CD4-positive, alpha-beta T cell treated with Interferon alpha-2 for 1 hour (primary cell): ENCODE measurements at regions not wholly inside any gene's neighbourhood (a gene's known extent, or its start where the extent isn't known, plus 50 kb on each side); places are given as distances from the start of the nearest gene placed in this dataset.
"Not testable (repeated sequence)": the region's sequence is repeated elsewhere in the genome, so short reads cannot be mapped to it uniquely, and the experiment has no call there.

Source experiments
- DNase-seq, 2 donors: peaks; one replicate each; pipeline ENCODE4 v3.0.0-alpha.2; 2020 to 2022

- DNase-seq, result no peak
These were observed 268.9 kb upstream of the HSFY2 start for GRCh38 chrY:19042306-19042958.

- no peak for DNase-seq
These were observed 253.1 kb upstream of the HSFY2 start for GRCh38 chrY:19026631-19027030.

DNA sequence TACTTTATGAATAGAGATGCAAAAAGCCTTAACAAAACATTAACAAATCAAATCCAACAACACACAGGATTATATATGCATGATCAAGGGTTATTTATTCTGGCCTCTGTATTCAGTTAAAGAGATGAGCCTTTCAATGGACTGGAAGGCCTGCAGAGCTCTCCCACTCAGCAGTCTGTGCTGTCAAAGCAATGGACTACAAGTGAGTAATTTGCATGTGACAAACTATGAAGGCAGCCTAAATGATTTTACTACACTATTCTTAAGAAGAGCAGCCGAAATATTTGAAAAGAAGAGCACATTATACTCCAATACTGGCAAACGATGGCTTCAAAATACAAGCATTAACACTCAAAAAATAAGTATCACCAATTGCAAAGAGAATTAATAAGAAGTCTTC lies 250.4 kb upstream of the HSFY2 start:
- DNase-seq, result no peak

DNA sequence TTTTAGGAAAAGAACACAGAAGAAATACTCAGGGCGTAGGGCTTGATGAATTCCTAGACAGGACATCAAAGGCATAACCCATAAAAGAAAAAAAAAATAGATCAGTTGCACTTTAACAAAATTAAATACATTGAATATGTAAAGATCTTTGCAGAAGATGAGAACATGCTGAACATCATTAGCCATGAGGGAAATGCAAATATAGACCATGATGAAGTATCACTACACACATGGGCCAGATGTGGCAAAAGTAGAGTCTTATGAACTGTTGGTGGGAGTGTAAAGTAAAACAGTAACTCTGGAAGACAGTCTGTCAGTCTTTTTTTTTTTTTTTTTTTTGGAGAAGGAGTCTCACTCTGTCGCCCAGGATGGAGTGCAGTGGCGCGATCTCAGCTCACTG lies 246.7 kb upstream of the HSFY2 start:
- DNase-seq, result no peak

GRCh38 chrY:19016990-19017389 lies 243.5 kb upstream of the HSFY2 start:
- DNase-seq, result no peak

- DNase-seq, result no peak
These were observed 242.3 kb upstream of the HSFY2 start for GRCh38 chrY:19015854-19016253.

GRCh38 chrY:19015213-19015612 lies 241.7 kb upstream of the HSFY2 start:
- no peak for DNase-seq

DNA sequence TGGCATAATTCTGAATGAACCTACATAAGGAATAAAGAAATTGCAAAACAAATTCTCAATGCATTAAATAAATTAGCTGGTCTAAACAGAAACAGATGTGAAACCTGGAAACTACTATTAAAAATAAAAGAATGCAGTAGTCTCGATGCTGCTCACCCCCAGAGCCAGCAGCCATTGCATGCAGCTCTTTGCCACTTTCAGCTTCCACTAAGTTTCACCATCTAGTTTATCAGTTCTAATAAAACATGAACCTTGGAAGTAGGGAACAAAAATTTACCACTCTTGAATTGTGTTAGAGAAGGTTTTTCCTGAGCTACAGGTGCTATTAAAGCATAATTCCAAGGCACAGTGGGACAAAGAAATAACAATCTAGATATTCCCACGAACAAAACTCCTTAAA lies 239.4 kb upstream of the HSFY2 start:
- no peak for DNase-seq

GRCh38 chrY:19011605-19012090 lies 238.1 kb upstream of the HSFY2 start:
- no peak for DNase-seq

DNA sequence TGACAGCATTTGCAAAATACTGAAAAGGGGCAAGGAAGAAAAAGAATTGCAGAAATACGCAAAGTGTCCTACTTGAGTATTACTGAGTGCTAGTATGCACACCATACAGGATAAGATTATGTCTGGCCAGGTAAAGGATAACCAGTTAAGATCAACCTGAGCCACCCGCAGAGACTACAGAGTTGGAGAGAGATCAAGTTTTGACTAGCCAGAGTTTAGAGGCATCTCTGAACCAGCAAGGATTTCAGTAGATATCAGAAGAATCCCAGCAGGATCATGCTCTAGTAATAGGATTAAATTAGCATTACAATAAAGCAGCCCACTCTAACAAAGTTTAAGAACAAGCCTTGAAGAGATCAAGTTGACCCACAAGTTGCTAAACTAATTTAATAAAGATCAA lies 232.7 kb upstream of the HSFY2 start:
- no peak for DNase-seq

GRCh38 chrY:19005579-19005978 lies 232.0 kb upstream of the HSFY2 start:
- DNase-seq, result no peak

GRCh38 chrY:18997635-18998240 lies 224.2 kb upstream of the HSFY2 start:
- DNase-seq, result no peak

GRCh38 chrY:18993480-18993879 lies 219.9 kb upstream of the HSFY2 start:
- DNase-seq, result no peak

- DNase-seq, result not testable (repeated sequence)
These were observed 219.1 kb upstream of the HSFY2 start for GRCh38 chrY:18992684-18993083.

DNA sequence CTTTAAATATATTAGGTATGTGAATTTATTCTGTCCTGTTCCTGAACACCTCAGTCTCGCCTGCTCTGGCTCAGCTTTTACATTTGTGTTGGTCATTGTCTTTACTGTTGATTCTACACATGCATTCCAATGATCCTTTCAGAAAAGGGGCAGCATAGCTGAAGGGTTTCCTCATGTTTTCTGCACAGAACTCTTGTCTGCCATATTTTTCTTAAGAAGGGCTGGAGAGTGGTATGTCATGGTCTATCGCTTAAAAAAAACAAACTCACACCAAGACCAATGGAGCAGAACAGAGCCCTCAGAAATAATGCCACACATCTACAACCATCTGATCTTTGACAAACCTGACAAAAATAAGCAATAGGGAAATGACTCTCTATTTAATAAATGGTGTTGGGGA lies 215.8 kb upstream of the HSFY2 start:
- DNase-seq, result no peak

GRCh38 chrY:18966001-18966400 lies 192.5 kb upstream of the HSFY2 start:
- DNase-seq, result no peak

- DNase-seq, result no peak
These were observed 185.3 kb upstream of the HSFY2 start for GRCh38 chrY:18958846-18959245.

GRCh38 chrY:18951657-18952435 lies 178.3 kb upstream of the HSFY2 start:
- no peak for DNase-seq

GRCh38 chrY:18951019-18951418 lies 177.5 kb upstream of the HSFY2 start:
- DNase-seq, result no peak

DNA sequence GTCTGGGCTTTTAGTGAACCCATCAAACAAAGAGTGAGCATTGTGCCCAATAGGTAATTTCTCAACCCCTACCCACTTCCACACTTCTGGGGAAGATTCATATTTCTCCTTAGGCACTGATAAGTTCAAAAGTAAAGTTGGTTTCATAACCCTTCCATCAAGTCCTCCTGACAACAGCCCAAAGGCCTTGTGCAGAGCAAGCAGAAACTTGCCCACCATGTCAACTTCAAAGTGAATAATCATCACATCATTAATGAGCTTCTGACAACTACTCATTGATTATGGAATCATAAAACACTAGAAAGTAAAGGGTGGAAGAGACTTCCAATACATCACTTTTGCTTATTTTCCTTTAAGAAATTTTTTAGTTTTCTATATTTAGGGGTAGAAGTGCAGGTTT lies 163.3 kb upstream of the HSFY2 start:
- DNase-seq, result no peak

DNA sequence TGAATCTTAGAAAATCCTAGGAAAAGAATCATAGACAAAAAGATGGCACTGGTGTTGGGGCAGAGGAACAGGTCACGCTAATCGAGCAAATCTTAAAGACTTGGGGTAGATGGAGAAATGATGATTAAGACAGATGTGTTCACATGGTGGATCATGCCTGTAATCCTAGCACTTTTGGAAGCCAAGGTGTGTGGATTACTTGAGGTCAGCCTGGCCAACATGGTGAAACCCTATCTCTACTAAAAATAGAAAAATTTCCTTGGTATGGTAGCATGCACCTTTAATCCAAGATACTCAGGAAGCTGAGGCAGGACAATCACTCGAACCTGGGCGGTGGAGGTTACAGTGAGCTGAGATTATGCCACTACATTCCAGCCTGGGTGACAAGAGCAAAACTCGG lies 145.7 kb upstream of the HSFY2 start:
- DNase-seq, result no peak

DNA sequence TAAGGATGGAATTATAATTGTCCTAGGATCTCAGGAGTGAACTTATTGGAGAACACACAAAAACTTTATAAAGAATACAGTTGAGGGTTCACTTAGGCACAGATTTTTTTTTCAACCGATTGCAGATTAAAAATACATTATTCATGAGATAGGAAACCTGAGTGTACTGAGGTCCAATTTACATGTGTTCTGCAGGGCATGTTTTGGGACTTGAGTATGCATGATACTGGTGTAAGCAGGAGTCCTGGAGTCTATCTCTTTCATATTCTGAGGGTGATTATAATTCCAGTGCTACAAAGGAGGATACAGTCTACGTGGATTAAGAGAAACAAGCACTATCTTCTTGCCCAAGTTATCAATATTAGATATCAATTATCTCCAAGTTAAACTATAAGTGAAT lies 139.3 kb upstream of the HSFY2 start:
- no peak for DNase-seq

GRCh38 chrY:18909846-18910245 lies 136.3 kb upstream of the HSFY2 start:
- DNase-seq, result no peak

DNA sequence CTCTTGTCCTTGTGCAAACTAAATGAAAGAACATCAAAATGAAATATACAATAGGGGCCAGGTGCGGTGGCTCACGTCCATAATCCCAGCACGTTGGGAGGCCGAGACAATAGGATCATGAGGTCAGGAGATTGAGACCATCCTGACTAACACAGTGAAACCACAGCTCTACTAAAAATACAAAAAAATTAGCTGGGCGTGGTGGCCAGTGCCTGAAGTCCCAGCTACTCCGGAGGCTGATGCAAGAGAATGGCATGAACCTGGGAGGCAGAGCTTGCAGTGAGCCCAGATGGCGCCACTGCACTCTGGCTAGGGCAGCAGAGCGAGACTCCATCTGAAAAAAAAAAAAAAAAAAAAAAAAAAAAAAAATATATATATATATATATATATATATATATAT lies 132.7 kb upstream of the HSFY2 start:
- DNase-seq, result not testable (repeated sequence)
